Duodenal mucosa (tissue), 2 donors: ENCODE measurements at regions not wholly inside any gene's neighbourhood (a gene's known extent, or its start where the extent isn't known, plus 50 kb on each side); places are given as distances from the start of the nearest gene placed in this dataset.
"Not testable (repeated sequence)": the region's sequence is repeated elsewhere in the genome, so short reads cannot be mapped to it uniquely, and the experiment has no call there.

Experiments
- H3K27ac ChIP-seq: one replicate; pipeline ENCODE4 v1.7.0; 2013; ENCODE audit warnings: low read depth, low read length
- H3K27me3 ChIP-seq, 2 donors: one replicate each; pipeline ENCODE4 v1.7.0; 2013; ENCODE audit warnings: low read length in 2 of 2, control low read depth in 1 of 2; ENCODE audit not compliant: insufficient read depth in 2 of 2, control insufficient read depth in 1 of 2
- H3K36me3 ChIP-seq, 2 donors: one replicate each; pipeline ENCODE4 v1.7.0; 2013; ENCODE audit warnings: low read length in 2 of 2, control low read depth in 1 of 2; ENCODE audit not compliant: insufficient read depth in 2 of 2, control insufficient read depth in 1 of 2
- H3K4me1 ChIP-seq, 2 donors: one replicate each; pipeline ENCODE4 v1.7.0; 2013; ENCODE audit warnings: low read length in 2 of 2, control low read depth in 1 of 2; ENCODE audit not compliant: insufficient read depth in 2 of 2, control insufficient read depth in 1 of 2
- H3K4me3 ChIP-seq, 2 donors: one replicate each; pipeline ENCODE4 v1.7.0; 2013; ENCODE audit warnings: low read length in 2 of 2, low read depth in 1 of 2
- H3K9ac ChIP-seq, 2 donors: one replicate each; pipeline ENCODE4 v1.7.0; 2013; ENCODE audit warnings: low read length in 2 of 2, low read depth in 1 of 2
- H3K9me3 ChIP-seq, 2 donors: one replicate each; pipeline ENCODE4 v1.7.0; 2013; ENCODE audit warnings: low read length in 2 of 2, control low read depth in 1 of 2; ENCODE audit not compliant: control insufficient read depth in 1 of 2

- Histone ChIP-seq H3K4me3 (no peak overlapping the region), H3K36me3 (no peaks in the 10 kb centered on the region), H3K9me3 (no peaks in the 10 kb centered on the region), H3K27ac (no peak overlapping the region), H3K27me3 (no peaks in the 10 kb centered on the region), H3K4me1 (no peaks in the 10 kb centered on the region), H3K9ac (no peak overlapping the region)
Observed at GRCh38 chr6:135604035-135604860, 106.7 kb upstream of the AHI1 start.

GRCh38 chr6:135605278-135605790, 107.8 kb upstream of the AHI1 start:
- Histone ChIP-seq H3K9ac (no peak overlapping the region), H3K9me3 (no peaks in the 10 kb centered on the region), H3K4me3 (no peak overlapping the region), H3K36me3 (no peaks in the 10 kb centered on the region), H3K27ac (no peak overlapping the region), H3K4me1 (no peaks in the 10 kb centered on the region), H3K27me3 (no peaks in the 10 kb centered on the region)

GRCh38 chr6:135606392-135606791, 108.9 kb upstream of the AHI1 start:
- Histone ChIP-seq H3K36me3 (no peaks in the 10 kb centered on the region), H3K9me3 (no peaks in the 10 kb centered on the region), H3K4me3 (no peak overlapping the region), H3K27me3 (no peaks in the 10 kb centered on the region), H3K9ac (no peak overlapping the region), H3K4me1 (no peaks in the 10 kb centered on the region), H3K27ac (no peak overlapping the region)

GRCh38 chr6:135608031-135608430, 110.5 kb upstream of the AHI1 start:
- no peak overlapping the region for H3K9ac ChIP-seq
- H3K4me3 ChIP-seq = no peak overlapping the region
- H3K9me3 ChIP-seq = no peaks in the 10 kb centered on the region
- H3K27me3 ChIP-seq = no peaks in the 10 kb centered on the region
- no peak overlapping the region for H3K27ac ChIP-seq
- no peaks in the 10 kb centered on the region for H3K4me1 ChIP-seq
- no peaks in the 10 kb centered on the region for H3K36me3 ChIP-seq

- H3K36me3 ChIP-seq, H3K27me3 ChIP-seq, H3K4me1 ChIP-seq, H3K9ac ChIP-seq, H3K4me3 ChIP-seq, H3K9me3 ChIP-seq, H3K27ac ChIP-seq: not testable (repeated sequence)
Observed at GRCh38 chr6:135610192-135610591, 112.7 kb upstream of the AHI1 start.

GRCh38 chr6:135616655-135617054, 119.1 kb upstream of the AHI1 start:
- no peaks in the 10 kb centered on the region for H3K27me3 ChIP-seq
- H3K36me3 ChIP-seq = no peaks in the 10 kb centered on the region
- no peak overlapping the region for H3K4me3 ChIP-seq
- H3K9me3 ChIP-seq = no peaks in the 10 kb centered on the region
- no peak overlapping the region for H3K9ac ChIP-seq
- H3K4me1 ChIP-seq = no peaks in the 10 kb centered on the region
- H3K27ac ChIP-seq = no peak overlapping the region

GRCh38 chr6:135617222-135617621, 119.7 kb upstream of the AHI1 start:
- Histone ChIP-seq H3K9me3 (no peaks in the 10 kb centered on the region), H3K4me3 (no peak overlapping the region), H3K27me3 (no peaks in the 10 kb centered on the region), H3K9ac (no peak overlapping the region), H3K4me1 (no peaks in the 10 kb centered on the region), H3K36me3 (no peaks in the 10 kb centered on the region), H3K27ac (no peak overlapping the region)

- Histone ChIP-seq H3K27ac (no peak overlapping the region), H3K4me3 (no peak overlapping the region), H3K27me3 (no peaks in the 10 kb centered on the region), H3K9ac (no peak overlapping the region), H3K9me3 (no peaks in the 10 kb centered on the region), H3K36me3 (no peaks in the 10 kb centered on the region), H3K4me1 (no peaks in the 10 kb centered on the region)
Observed at GRCh38 chr6:135622081-135622480, 124.5 kb upstream of the AHI1 start.

- Histone ChIP-seq H3K9me3 (no peaks in the 10 kb centered on the region), H3K4me3 (no peak overlapping the region), H3K27ac (no peak overlapping the region), H3K27me3 (no peaks in the 10 kb centered on the region), H3K4me1 (no peaks in the 10 kb centered on the region), H3K36me3 (no peaks in the 10 kb centered on the region), H3K9ac (no peak overlapping the region)
Observed at GRCh38 chr6:135623979-135624378, 126.4 kb upstream of the AHI1 start.

GRCh38 chr6:135624402-135625295, 127.1 kb upstream of the AHI1 start:
- Histone ChIP-seq H3K36me3 (no peaks in the 10 kb centered on the region), H3K4me3 (no peak overlapping the region), H3K4me1 (no peaks in the 10 kb centered on the region), H3K9me3 (no peaks in the 10 kb centered on the region), H3K27me3 (no peaks in the 10 kb centered on the region), H3K27ac (no peak overlapping the region), H3K9ac (no peak overlapping the region)
